ENCODE measurements at regions not wholly inside any gene's neighbourhood (a gene's known extent, or its start where the extent isn't known, plus 50 kb on each side); places are given as distances from the start of the nearest gene placed in this dataset.
"Not testable (repeated sequence)": the region's sequence is repeated elsewhere in the genome, so short reads cannot be mapped to it uniquely, and the experiment has no call there.

DNA sequence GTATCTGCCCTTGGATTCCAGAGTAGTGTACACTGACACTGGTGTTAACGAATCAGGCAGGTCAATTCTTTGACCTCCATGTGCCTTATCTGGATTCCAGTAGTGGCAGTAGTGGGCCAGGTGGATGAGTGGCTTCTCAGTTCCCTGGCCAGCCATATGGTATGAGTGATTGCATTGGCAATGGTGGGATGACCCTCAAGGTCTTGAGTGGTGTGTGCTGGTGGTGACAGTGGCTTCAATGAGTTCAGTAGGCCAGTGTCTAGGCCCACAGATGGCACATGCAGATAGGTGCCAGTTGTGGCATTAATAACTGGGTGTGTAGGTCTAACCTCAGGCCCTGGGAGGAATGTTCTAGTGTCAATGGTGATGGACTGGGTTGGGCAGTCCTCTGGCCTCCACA, 674.1 kb upstream of the NXPH2 start:
- H3K27me3 ChIP-seq = no peaks in the 10 kb centered on the region
- H3K4me1 ChIP-seq = no peaks in the 10 kb centered on the region
- no peak overlapping the region for H3K27ac ChIP-seq
- DNase-seq (no peak), ATAC-seq (peak; percentile 12)
- intact Hi-C loops (cut with DNase I) = no loop called here
- no peaks in the 10 kb centered on the region for H3K9me3 ChIP-seq
- TF ChIP-seq, protein P1, sequence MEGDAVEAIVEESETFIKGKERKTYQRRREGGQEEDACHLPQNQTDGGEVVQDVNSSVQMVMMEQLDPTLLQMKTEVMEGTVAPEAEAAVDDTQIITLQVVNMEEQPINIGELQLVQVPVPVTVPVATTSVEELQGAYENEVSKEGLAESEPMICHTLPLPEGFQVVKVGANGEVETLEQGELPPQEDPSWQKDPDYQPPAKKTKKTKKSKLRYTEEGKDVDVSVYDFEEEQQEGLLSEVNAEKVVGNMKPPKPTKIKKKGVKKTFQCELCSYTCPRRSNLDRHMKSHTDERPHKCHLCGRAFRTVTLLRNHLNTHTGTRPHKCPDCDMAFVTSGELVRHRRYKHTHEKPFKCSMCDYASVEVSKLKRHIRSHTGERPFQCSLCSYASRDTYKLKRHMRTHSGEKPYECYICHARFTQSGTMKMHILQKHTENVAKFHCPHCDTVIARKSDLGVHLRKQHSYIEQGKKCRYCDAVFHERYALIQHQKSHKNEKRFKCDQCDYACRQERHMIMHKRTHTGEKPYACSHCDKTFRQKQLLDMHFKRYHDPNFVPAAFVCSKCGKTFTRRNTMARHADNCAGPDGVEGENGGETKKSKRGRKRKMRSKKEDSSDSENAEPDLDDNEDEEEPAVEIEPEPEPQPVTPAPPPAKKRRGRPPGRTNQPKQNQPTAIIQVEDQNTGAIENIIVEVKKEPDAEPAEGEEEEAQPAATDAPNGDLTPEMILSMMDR (IDR thresholded peaks at IDR 0.05) = no peak
- H3K4me3 ChIP-seq = no peak overlapping the region
- H3K36me3 ChIP-seq = no peaks in the 10 kb centered on the region

DNA sequence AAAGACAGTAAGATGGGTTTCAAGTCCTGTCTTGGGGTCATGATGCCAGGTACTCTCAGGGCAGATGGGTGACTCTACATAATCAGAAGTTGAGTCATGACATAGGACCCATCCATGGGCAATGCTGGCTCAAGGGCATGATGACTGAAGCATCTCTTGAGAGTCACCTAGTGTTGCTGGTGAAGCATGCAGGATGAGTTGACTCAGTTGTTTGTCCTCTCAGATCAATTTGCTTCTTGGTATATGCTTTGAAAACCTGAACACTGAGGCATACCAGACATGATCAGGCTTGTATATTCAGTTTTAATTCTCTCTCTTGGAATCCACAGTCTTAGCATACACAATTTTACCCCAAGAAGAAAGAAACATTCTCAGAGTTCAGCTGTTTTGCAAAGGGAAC, 658.9 kb upstream of the NXPH2 start:
- no peaks in the 10 kb centered on the region for H3K36me3 ChIP-seq
- no peaks in the 10 kb centered on the region for H3K4me1 ChIP-seq
- no peaks in the 10 kb centered on the region for H3K9me3 ChIP-seq
- intact Hi-C loops (cut with DNase I) = no loop called here
- no peak overlapping the region for H3K4me3 ChIP-seq
- H3K27me3 ChIP-seq = no peaks in the 10 kb centered on the region
- no peak for DNase-seq
- TF ChIP-seq, protein P1 (IDR thresholded peaks at IDR 0.05) = no peak
- H3K27ac ChIP-seq = no peak overlapping the region
- ATAC-seq = no peak

DNA sequence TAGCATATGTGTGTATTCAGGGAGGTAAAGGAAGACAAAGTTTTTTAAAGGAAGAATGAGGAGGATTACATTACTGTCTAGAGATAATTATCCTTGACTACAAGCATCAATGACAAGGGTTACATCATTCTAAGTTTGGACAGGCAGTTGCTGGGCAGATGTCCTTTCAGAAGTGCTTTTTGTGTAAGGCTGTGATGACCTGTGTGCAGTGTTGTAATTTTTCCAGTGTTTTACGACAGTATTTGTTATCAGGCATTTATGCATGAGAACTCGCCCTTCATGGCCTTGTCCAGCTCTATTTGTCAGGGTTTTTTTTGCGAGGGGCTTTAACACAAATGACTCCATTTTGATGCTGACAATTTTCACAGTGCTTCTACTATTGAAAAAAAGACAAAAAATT, 658.3 kb upstream of the NXPH2 start:
- H3K27ac ChIP-seq = no peak overlapping the region
- H3K36me3 ChIP-seq = no peaks in the 10 kb centered on the region
- H3K4me1 ChIP-seq = no peaks in the 10 kb centered on the region
- TF ChIP-seq, protein P1 (IDR thresholded peaks at IDR 0.05) = no peak
- no peaks in the 10 kb centered on the region for H3K9me3 ChIP-seq
- ATAC-seq = no peak
- intact Hi-C loops (cut with DNase I) = no loop called here
- H3K4me3 ChIP-seq = no peak overlapping the region
- no peaks in the 10 kb centered on the region for H3K27me3 ChIP-seq
- no peak for DNase-seq

DNA sequence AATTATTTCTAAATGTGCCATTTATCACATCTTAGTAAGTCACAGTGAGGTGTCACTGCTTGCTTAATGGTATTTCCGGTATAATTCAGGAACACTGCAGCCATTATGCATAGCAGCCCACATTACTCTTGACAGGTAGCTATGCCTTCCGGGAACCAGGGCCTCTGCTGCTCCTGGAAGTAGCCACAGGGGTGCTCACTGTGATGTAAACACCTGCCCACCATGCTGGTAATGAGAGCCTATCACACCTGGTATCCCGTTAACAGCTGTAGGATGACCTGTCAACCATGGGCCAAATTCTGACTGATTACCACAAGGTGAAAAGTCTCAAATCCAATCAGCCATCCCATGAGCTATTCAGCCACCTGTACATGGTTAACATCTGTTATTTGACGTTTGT, 647.0 kb upstream of the NXPH2 start:
- TF ChIP-seq, protein P1 (IDR thresholded peaks at IDR 0.05) = no peak
- no peaks in the 10 kb centered on the region for H3K9me3 ChIP-seq
- H3K27ac ChIP-seq = no peak overlapping the region
- DNase-seq (no peak), ATAC-seq (no peak)
- H3K27me3 ChIP-seq = no peaks in the 10 kb centered on the region
- H3K4me3 ChIP-seq = no peak overlapping the region
- no peaks in the 10 kb centered on the region for H3K36me3 ChIP-seq
- H3K4me1 ChIP-seq = no peaks in the 10 kb centered on the region
- intact Hi-C loops (cut with DNase I) = no loop called here

DNA sequence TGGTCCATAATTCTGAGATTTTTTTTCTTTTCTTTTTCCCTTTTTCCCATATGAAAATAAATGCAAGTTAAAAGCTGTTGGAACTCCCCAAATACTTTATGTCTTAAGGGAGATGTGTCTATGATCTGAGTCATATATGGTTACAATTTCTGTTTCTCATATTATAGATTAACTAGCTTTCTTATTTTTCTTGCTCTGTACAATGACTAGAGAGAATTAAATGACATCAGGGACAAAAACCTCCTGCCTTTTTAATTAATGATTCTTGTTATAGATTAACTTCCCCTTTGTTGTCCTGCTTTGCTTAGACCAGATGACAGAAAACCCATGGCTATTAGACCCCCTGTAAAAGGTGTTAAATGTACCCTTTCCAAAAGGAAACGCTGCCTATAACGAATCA, 643.9 kb upstream of the NXPH2 start:
- H3K9me3 ChIP-seq = no peaks in the 10 kb centered on the region

DNA sequence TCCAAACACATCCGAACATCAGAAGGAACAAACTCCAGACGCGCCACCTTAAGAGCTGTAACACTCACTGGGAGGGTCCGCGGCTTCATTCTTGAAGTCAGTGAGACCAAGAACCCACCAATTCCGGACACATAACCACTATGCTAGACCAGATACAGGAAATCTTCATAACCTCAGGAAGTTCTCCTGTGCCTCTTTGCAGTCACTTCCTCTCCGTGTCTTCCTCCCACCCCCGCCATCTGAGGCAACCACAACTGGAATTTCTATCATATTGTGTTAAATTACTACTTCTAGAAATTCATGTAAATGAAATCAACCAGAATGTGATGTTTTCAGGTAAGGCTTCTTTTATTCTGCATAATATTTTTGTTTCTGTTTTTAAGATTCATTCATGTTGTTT, 631.0 kb upstream of the NXPH2 start:
- no peaks in the 10 kb centered on the region for H3K4me1 ChIP-seq
- ATAC-seq = no peak
- no peaks in the 10 kb centered on the region for H3K36me3 ChIP-seq
- peaks cover 9% of the 10 kb centered on the region for H3K9me3 ChIP-seq
- H3K27ac ChIP-seq = no peak overlapping the region
- TF ChIP-seq, protein P1 (IDR thresholded peaks at IDR 0.05) = no peak
- DNase-seq = no peak
- no peaks in the 10 kb centered on the region for H3K27me3 ChIP-seq
- no peak overlapping the region for H3K4me3 ChIP-seq
- intact Hi-C loops (cut with DNase I) = no loop called here

More for the DNA sequence above, 643.9 kb upstream of the NXPH2 start:
- Histone ChIP-seq H3K27ac (no peak overlapping the region), H3K27me3 (no peaks in the 10 kb centered on the region), H3K36me3 (no peaks in the 10 kb centered on the region), H3K4me1 (no peaks in the 10 kb centered on the region), H3K4me3 (no peak overlapping the region)
- intact Hi-C loops (cut with DNase I) = no loop called here
- TF ChIP-seq, protein P1 (IDR thresholded peaks at IDR 0.05) = no peak
- no peak for ATAC-seq
- no peak for DNase-seq

DNA sequence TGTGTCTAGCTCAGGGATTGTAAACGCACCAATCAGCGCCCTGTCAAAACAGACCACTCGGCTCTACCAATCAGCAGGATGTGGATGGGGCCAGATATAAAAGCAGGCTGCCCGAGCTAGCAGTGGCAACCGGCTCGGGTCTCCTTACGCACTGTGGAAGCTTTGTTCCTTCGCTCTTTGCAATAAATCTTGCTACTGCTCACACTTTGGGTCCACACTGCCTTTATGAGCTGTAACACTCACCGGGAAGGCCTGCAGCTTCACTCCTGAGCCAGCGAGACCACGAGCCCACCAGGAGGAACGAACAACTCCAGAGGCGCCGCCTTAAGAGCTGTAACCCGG, 630.6 kb upstream of the NXPH2 start:
- DNase-seq; ATAC-seq; intact Hi-C loops (cut with DNase I); H3K27me3 ChIP-seq; H3K4me1 ChIP-seq; H3K9me3 ChIP-seq; H3K27ac ChIP-seq; H3K36me3 ChIP-seq; H3K4me3 ChIP-seq: not testable (repeated sequence)

DNA sequence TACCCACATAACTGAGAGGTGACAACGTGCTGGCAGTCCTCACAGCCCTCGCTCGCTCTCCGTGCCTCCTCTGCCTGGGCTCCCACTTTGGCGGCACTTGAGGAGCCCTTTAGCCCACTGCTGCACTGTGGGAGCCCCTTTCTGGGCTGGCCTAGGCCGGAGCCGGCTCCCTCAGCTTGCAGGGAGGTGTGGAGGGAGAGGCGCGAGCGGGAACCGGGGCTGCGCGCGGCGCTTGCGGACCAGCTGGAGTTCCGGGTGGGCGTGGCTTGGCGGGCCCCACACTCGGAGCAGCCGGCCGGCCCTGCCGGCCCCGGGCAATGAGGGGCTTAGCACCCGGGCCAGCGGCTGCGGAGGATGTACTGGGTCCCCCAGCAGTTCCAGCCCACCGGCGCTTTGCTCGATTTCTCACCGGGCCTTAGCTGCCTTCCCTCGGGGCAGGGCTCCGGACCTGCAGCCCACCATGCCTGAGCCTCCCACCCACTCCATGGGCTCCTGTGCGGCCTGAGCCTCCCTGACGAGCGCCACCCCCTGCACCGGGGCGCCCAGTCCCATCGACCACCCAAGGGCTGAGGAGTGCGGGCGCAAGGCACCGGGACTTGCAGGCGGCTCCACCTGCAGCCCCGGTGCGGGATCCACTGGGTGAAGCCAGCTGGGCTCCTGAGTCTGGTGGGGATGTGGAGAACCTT, 630.1 kb upstream of the NXPH2 start:
- H3K4me1 ChIP-seq; H3K36me3 ChIP-seq; H3K9me3 ChIP-seq; H3K27ac ChIP-seq; DNase-seq; H3K4me3 ChIP-seq; intact Hi-C loops (cut with DNase I); H3K27me3 ChIP-seq; ATAC-seq: not testable (repeated sequence)

All from upper lobe of right lung (tissue), 1 donor.